ENCODE measurements at regions not wholly inside any gene's neighbourhood (a gene's known extent, or its start where the extent isn't known, plus 50 kb on each side); places are given as distances from the start of the nearest gene placed in this dataset.
A peak's percentile ranks its signal among the peaks of the same experiment; 100 is the strongest.
"Not testable (repeated sequence)": the region's sequence is repeated elsewhere in the genome, so short reads cannot be mapped to it uniquely, and the experiment has no call there.

DNA sequence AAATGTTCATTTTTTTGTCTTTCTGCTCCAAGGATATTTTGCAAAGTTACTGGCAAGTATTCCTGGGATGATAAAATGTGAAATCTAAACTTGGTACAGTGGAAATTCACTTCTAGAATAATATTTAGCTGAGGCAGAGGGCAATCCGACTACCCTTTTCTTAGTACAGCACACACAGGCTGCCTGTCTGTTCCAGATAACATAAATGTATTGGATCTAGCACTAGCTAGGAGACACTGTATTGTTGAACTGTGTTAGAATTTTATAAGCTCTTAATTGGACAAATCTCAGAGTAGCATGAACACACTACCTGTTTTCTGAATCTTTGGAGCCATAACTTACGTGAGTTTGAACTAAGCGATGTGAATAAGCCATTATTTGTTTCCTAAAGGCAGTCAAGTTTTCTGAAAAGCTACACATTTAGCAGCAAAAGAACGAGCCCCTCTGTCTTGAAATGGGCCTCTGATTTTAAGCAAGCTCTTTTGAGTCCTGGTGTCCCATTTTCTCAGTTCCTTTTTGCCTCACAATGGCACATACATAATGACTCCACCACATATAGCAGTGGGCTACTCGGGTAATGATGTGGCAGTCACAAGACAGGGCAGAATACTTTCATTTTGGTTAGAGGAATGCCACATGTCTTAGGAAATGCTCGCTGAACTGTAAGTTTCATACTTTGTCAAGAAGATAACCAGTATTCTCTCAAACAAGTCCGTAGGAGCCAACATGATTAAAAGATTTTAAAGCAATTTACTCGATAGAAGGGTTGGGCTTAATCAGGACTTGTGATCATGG, 116.5 kb upstream of the ESR1 start:
- TF ChIP-seq, protein P1, sequence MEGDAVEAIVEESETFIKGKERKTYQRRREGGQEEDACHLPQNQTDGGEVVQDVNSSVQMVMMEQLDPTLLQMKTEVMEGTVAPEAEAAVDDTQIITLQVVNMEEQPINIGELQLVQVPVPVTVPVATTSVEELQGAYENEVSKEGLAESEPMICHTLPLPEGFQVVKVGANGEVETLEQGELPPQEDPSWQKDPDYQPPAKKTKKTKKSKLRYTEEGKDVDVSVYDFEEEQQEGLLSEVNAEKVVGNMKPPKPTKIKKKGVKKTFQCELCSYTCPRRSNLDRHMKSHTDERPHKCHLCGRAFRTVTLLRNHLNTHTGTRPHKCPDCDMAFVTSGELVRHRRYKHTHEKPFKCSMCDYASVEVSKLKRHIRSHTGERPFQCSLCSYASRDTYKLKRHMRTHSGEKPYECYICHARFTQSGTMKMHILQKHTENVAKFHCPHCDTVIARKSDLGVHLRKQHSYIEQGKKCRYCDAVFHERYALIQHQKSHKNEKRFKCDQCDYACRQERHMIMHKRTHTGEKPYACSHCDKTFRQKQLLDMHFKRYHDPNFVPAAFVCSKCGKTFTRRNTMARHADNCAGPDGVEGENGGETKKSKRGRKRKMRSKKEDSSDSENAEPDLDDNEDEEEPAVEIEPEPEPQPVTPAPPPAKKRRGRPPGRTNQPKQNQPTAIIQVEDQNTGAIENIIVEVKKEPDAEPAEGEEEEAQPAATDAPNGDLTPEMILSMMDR (IDR thresholded peaks at IDR 0.05), result no peak
- Histone ChIP-seq H3K27me3 (ENCODE audit: control insufficient read depth, insufficient read depth, low read length) (peaks cover 2% of the 10 kb centered on the region), H3K36me3 (ENCODE audit: control insufficient read depth, insufficient read depth, low read length) (no peaks in the 10 kb centered on the region), H2AFZ (no peak overlapping the region), H3K9me3 (ENCODE audit: control insufficient read depth, low read length) (no peaks in the 10 kb centered on the region), H3K79me2 (no peaks in the 10 kb centered on the region), H3K4me1 (no peaks in the 10 kb centered on the region), H3K9ac (no peak overlapping the region), H3K4me3 (ENCODE audit: low read depth, low read length) (no peak overlapping the region), H3K4me2 (ENCODE audit: low read length) (no peak overlapping the region), H3K27ac (peak overlapping the region; percentile 5)

DNA sequence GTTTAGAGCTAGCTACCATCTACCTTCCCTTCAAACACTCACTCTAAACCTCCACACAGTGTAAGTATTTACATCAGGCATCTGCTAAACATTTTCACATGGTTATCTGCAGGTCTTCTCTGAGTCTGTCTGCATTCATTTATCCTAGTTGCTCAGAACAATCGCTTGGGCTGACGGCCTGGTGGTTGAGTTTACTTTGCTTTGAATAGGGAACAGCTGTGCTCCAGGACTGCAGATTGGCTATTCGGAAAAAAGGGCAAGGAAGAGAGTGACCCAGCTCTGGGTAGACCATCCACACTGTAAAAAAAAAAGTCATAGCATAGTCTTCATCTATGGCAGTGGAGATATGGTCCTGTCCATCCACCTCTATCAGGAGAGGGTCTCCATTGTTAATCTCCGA, 115.3 kb upstream of the ESR1 start:
- no peak overlapping the region for H3K9ac ChIP-seq

DNA sequence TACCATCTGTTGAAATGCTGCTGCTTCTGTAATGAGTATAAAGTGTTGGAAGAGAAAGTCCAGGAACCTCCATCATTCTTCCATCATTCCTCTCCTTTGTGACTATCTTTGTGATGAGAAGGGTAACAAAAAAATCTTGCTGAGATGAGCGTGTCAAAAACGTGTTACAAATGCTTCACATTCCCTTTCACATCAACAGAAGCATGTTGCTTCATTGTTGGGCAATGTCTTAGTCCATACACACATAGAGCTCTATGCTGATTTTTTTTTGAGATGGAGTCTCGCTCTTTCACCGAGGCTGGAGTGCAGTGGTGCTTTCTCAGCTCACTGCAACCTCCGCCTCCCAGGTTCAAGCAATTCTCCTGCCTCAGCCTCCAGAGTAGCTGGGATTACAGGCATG, 114.1 kb upstream of the ESR1 start:
- H3K4me2 ChIP-seq (ENCODE audit: low read length), result no peak overlapping the region
- no peak overlapping the region for H3K27ac ChIP-seq
- peaks cover 2% of the 10 kb centered on the region for H3K27me3 ChIP-seq (ENCODE audit: control insufficient read depth, insufficient read depth, low read length)
- no peak overlapping the region for H2AFZ ChIP-seq
- H3K9me3 ChIP-seq (ENCODE audit: control insufficient read depth, low read length), result no peaks in the 10 kb centered on the region
- TF ChIP-seq, protein P1 (IDR thresholded peaks at IDR 0.05), result no peak
- no peaks in the 10 kb centered on the region for H3K4me1 ChIP-seq
- H3K36me3 ChIP-seq (ENCODE audit: control insufficient read depth, insufficient read depth, low read length), result no peaks in the 10 kb centered on the region
- no peak overlapping the region for H3K4me3 ChIP-seq (ENCODE audit: low read depth, low read length)
- no peaks in the 10 kb centered on the region for H3K79me2 ChIP-seq
- no peak overlapping the region for H3K9ac ChIP-seq

More for the DNA sequence above, 115.3 kb upstream of the ESR1 start:
- Histone ChIP-seq H3K4me3 (ENCODE audit: low read depth, low read length) (no peak overlapping the region), H3K27me3 (ENCODE audit: control insufficient read depth, insufficient read depth, low read length) (peaks cover 2% of the 10 kb centered on the region), H2AFZ (no peak overlapping the region), H3K79me2 (no peaks in the 10 kb centered on the region), H3K27ac (no peak overlapping the region), H3K9me3 (ENCODE audit: control insufficient read depth, low read length) (no peaks in the 10 kb centered on the region), H3K4me2 (ENCODE audit: low read length) (no peak overlapping the region), H3K4me1 (no peaks in the 10 kb centered on the region), H3K36me3 (ENCODE audit: control insufficient read depth, insufficient read depth, low read length) (no peaks in the 10 kb centered on the region)
- TF ChIP-seq, protein P1 (IDR thresholded peaks at IDR 0.05), result no peak

DNA sequence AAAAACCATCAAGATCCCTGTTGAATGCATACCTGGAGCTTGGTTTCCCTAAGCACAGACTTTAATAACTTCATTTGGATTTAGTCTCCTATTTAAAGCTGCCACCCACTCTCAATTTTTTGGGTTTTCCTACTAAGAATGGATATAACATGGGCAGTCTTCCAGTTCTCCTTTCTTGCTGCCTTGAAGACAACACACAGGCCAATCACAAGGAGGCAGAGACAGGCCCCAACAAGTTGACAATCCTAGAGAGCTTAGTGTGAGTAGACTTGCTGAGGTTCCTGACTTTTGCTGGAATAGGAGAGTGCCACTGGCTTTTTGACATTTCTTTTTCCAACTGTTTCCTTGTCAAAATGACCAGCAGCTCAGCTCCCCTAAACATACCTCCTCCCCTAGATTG, 112.3 kb upstream of the ESR1 start:
- Histone ChIP-seq H3K4me2 (ENCODE audit: low read length) (no peak overlapping the region), H3K4me1 (no peaks in the 10 kb centered on the region), H3K27ac (no peak overlapping the region), H3K9ac (no peak overlapping the region), H2AFZ (no peak overlapping the region), H3K27me3 (ENCODE audit: control insufficient read depth, insufficient read depth, low read length) (peaks cover 2% of the 10 kb centered on the region), H3K9me3 (ENCODE audit: control insufficient read depth, low read length) (no peaks in the 10 kb centered on the region), H3K79me2 (no peaks in the 10 kb centered on the region), H3K36me3 (ENCODE audit: control insufficient read depth, insufficient read depth, low read length) (no peaks in the 10 kb centered on the region), H3K4me3 (ENCODE audit: low read depth, low read length) (no peak overlapping the region)
- TF ChIP-seq, protein P1 (IDR thresholded peaks at IDR 0.05), result no peak

DNA sequence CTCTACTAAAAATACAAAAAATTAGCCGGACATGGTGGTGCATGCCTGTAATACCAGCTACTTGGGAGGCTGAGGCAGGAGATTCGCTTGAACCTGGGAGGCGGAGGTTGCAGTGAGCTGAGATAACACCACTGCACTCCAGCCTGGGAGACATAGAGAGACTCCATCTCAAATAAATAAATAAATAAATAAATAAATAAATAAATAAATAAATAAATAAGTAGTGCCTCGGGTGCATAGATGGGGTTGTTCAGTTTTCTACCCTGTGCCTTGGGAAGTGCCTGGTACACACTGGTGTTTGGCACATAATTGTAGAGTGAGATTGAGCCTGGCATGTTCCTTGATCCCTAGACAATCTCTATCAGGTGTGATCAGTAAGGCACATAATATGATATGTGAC, 111.2 kb upstream of the ESR1 start:
- not testable (repeated sequence) for H3K4me3 ChIP-seq (ENCODE audit: low read depth, low read length); H3K9ac ChIP-seq; H3K4me2 ChIP-seq (ENCODE audit: low read length); H3K9me3 ChIP-seq (ENCODE audit: control insufficient read depth, low read length); H3K4me1 ChIP-seq; H2AFZ ChIP-seq; H3K36me3 ChIP-seq (ENCODE audit: control insufficient read depth, insufficient read depth, low read length); H3K27ac ChIP-seq; H3K79me2 ChIP-seq; H3K27me3 ChIP-seq (ENCODE audit: control insufficient read depth, insufficient read depth, low read length)

Data from parathyroid adenoma (tissue), 2 donors.